GM12865 (cell line): ENCODE measurements at regions not wholly inside any gene's neighbourhood (a gene's known extent, or its start where the extent isn't known, plus 50 kb on each side); places are given as distances from the start of the nearest gene placed in this dataset.
"Not testable (repeated sequence)": the region's sequence is repeated elsewhere in the genome, so short reads cannot be mapped to it uniquely, and the experiment has no call there.

Source experiments
- DNase-seq: peaks from one replicate; pipeline ENCODE4 v3.0.0; 2010; ENCODE audit warnings: low read depth
- H3K4me3 ChIP-seq: 2 replicates; pipeline ENCODE4 v1.5.1; 2011; ENCODE audit warnings: mild to moderate bottlenecking, low read depth, low read length, control low read depth
- TF ChIP-seq, protein P1 (sequence below): IDR thresholded peaks from 2 replicates; pipeline ENCODE4 v1.5.1; 2011; ENCODE audit warnings: low read length, control low read depth, low read depth, inconsistent platforms; ENCODE audit not compliant: insufficient read depth; ENCODE audit errors: missing control alignments

DNA sequence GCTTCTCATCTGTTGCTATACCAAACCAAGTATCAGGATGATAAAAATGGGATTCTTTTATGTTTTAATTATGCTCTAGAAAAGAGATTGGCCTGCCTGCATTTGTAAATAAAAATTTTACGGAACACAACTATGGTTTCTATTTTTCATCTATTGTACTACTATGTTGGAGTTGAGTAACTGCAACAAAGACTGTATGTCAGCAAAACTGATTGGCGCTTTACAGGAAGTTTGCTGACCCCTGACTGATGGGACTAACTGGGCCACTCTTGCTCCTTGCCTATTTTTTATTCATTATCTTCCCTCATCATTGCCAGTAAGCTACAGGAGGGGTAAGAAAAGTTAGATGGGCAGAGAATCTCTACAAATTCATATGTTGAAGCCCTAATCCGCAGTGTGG, 242.3 kb downstream of the FSIP2 start:
- DNase-seq, result no peak
- TF ChIP-seq, protein P1, sequence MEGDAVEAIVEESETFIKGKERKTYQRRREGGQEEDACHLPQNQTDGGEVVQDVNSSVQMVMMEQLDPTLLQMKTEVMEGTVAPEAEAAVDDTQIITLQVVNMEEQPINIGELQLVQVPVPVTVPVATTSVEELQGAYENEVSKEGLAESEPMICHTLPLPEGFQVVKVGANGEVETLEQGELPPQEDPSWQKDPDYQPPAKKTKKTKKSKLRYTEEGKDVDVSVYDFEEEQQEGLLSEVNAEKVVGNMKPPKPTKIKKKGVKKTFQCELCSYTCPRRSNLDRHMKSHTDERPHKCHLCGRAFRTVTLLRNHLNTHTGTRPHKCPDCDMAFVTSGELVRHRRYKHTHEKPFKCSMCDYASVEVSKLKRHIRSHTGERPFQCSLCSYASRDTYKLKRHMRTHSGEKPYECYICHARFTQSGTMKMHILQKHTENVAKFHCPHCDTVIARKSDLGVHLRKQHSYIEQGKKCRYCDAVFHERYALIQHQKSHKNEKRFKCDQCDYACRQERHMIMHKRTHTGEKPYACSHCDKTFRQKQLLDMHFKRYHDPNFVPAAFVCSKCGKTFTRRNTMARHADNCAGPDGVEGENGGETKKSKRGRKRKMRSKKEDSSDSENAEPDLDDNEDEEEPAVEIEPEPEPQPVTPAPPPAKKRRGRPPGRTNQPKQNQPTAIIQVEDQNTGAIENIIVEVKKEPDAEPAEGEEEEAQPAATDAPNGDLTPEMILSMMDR, result no peak
- H3K4me3 ChIP-seq, result no peak overlapping the region

DNA sequence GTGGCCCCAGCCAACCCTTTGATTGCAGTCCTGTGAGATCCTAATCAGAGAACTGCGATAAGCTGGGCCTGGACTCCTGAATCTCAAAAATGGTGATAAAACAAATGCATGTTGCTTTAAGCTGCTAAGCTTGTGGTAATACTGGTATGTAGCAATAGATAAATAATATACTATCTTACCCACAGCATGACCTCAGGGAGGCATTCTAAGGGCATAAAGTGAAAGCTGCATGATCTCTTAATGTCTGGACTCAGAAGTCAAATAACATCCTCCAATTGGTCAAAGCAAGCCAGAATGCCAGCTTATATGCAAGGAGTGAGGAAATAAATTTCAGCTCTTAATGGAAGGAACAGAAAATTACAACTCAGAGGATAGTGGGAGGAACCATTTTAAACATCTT, 246.1 kb downstream of the FSIP2 start:
- TF ChIP-seq, protein P1, result no peak
- DNase-seq, result no peak
- H3K4me3 ChIP-seq, result no peak overlapping the region

DNA sequence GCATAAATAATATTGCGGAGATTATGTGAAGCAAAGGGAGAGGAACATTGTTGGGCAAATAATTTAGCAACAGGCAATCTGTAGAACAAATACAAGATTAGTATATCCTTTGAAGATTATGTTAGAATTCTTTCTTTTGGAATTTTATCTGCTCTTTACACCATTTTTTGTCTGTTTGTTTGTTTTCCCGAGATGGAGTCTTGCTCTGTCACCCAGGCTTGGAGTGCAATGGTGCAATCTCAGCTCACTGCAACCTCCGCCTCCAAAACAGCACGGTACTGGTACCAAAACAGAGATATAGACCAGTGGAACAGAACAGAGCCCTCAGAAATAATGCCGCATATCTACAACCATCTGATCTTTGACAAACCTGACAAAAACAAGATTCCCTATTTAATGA, 250.3 kb downstream of the FSIP2 start:
- DNase-seq, H3K4me3 ChIP-seq: not testable (repeated sequence)

DNA sequence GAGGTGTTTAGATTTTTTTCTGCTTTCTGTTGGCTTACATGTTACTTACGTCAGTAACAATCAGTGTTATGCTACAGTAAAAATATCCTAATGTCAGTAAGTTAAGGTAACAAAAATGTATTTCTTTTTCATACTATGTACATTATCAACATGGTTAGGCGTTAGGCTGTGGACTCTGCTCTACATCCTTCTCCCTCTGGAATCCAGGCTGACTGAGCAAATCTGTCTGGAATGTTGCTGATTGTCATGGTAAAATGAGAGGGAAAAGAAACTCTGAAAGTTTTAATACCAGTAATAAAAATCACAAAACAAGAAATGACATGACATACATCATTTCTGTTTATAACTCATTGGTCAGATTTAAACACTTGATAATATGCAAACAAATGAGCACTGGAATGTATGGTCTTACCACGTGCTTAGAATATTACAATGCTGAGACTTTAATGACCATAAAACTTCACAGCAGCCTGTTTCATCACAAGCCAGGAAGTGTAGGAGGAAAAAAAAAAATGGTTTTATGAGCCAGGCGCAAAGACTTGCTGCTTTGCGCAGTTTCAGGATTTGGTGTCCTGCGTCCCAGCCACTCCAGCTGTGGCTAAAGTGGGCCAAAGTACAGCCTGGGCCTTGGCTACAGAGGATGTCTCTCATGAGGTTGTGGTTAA, 252.4 kb downstream of the FSIP2 start:
- no peak overlapping the region for H3K4me3 ChIP-seq
- no peak for DNase-seq
- TF ChIP-seq, protein P1, result no peak

DNA sequence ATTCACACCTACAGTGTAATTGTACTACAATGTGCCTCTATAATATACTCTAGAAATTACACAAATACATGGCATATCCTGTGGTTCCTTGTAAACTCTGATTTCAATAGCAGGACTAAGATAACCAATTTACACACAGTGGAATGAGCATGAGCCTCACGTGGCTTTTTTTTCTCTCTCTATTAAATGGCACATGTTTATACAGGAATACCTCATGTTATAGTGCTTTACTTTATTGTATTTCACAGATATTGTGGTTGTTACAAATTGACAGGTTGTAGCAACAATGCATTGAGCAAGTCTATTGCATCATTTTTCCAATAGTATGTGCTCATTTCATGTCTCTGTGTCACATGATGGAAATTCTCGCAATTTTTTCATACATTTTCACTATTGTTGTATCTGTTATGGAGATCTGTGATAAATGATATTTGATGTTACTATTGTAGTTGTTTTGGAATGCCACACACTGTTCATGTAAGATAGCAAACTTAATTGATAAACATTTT, 260.0 kb downstream of the FSIP2 start:
- TF ChIP-seq, protein P1, result no peak
- no peak for DNase-seq
- H3K4me3 ChIP-seq, result no peak overlapping the region

DNA sequence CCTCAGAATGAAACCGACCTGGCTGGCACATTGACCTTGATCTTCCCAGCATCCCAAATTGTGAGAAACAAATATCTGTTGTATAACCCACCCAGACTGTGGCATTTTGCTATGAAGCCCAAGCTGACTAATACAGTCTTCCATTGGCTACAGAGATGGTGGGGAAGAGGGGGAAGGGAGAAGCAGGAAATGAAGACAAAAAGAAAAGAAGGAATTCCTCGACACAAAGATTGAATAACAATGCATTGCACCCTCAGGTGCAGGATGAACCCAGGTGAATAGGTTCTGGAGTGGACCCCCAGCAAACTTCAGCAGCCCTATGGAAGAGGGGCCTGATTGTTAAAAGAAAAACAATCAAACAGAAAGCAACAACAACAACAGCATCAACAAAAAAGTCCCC, 270.7 kb downstream of the FSIP2 start:
- no peak for DNase-seq
- no peak overlapping the region for H3K4me3 ChIP-seq
- TF ChIP-seq, protein P1, result no peak

DNA sequence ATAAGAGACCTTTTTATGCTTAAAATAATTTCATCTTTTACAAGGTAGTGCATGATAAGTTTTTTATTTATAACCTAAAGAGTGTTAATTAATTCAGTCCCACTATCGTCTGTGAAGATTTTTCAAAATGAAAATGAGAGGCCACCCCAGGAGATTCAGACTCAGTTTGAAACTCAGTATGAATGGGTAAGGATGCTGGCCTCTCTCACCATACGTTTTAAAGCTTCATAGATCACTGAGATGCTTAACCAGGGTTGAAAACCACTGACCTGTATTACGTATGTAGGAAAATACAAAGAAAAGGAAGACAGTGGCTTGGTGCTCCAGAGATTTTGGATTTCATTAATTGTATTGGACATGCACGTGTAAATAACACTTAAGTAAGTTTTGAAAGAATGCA, 278.7 kb downstream of the FSIP2 start:
- TF ChIP-seq, protein P1, result no peak
- H3K4me3 ChIP-seq, result no peak overlapping the region
- no peak for DNase-seq
